Astrocyte of the hippocampus (primary cell): ENCODE measurements at regions not wholly inside any gene's neighbourhood (a gene's known extent, or its start where the extent isn't known, plus 50 kb on each side); places are given as distances from the start of the nearest gene placed in this dataset.
A peak's percentile ranks its signal among the peaks of the same experiment; 100 is the strongest.
"Not testable (repeated sequence)": the region's sequence is repeated elsewhere in the genome, so short reads cannot be mapped to it uniquely, and the experiment has no call there.

ENCODE experiments used
- DNase-seq: peaks from one replicate; pipeline ENCODE4 v3.0.0; 2011; ENCODE audit warnings: low read depth, low spot score

DNA sequence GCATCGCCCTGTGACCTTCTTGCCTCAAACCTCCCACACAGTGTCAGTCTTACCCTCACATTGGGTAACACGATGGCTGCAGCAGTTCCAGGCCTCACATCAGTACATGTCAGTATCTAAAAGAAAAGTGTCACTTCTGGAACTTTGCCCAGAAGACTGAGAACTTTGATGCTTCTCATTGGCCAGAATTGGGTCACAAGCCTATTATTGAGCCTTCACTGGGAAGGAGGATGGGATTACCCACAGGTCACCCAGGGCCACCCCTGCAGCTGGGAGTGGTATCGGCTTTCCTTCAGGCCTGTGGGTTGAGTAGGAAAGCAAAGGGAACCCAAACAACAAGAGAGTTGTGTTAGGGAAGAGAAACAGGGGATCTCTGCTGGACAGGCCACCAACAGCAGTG is 111.5 kb downstream of the NPY start:
- no peak for DNase-seq

GRCh38 chr7:24396387-24396786 is 112.4 kb downstream of the NPY start:
- DNase-seq: not testable (repeated sequence)

DNA sequence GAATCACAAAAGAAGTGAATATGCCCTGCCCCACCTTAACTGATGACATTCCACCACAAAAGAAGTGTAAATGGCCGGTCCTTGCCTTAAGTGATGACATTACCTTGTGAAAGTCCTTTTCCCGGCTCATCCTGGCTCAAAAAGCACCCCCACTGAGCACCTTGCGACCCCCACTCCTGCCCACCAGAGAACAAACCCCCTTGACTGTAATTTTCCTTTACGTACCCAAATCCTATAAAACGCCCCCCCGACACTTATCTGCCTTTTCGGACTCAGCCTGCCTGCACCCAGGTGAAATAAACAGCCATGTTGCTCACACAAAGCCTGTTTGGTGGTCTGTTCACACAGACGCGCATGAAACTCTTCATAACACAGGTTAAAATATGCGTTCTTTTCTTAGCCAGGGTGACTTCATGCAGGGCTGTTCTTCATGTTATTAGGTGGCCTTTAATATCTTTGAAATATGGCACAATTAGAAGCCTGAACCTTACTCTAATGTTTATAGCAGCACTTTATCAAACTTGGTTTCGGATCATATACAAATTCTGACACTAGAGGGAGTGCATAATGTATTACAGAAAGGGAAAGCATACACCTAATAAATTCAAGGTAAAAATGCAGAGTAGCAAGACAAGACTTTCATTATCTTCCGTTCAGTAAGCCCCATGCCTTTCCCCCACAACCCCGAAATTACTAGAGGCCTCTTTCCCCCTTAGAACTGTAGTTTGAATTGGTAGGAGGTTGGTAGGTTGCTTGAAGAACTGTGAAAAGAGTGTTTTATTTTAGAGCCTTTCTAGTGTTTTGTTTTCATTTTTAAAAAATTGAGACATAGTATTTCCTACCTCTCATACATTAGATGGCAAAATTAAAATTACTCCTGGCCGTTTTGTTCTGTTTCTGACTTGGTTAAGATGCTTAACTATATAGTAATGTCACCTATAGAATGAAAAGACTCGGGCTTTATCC is 117.9 kb downstream of the NPY start:
- DNase-seq: peak; percentile 46

DNA sequence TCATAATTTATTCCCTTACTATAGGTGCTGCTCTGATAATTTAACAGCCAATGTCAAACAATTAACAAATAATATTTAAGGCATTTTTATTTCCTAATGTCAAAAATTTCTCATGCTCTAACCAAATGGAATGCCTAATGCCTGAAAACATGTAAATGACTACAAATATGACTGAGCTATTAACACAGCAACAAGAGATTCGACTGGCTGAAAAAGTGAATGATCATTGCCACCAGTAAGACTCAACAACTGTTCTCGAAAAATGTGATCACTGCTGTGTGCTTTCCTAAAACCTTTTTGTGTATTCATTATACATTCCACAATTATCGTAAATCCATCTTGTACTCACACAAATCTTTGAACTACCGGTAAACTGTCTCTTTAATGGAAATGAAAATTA is 118.7 kb downstream of the NPY start:
- no peak for DNase-seq

DNA sequence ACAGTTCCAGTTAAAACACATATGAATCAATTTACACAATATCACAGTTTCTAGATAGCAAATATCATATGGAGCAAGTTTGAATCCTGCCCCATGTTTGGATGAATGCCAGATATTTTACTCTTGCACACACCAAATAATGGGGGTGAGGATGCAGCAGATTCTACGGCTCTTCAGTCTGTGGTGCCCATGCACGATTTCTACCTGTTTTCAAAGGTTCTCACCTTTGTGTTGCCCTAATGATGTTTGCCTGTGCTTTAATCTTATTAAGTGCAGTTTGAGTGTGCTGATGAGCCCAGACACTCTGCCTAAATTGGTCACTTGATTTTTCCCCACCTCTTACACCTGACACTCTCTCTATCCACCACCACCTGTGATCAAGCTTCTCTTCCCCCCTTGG is 119.6 kb downstream of the NPY start:
- no peak for DNase-seq

DNA sequence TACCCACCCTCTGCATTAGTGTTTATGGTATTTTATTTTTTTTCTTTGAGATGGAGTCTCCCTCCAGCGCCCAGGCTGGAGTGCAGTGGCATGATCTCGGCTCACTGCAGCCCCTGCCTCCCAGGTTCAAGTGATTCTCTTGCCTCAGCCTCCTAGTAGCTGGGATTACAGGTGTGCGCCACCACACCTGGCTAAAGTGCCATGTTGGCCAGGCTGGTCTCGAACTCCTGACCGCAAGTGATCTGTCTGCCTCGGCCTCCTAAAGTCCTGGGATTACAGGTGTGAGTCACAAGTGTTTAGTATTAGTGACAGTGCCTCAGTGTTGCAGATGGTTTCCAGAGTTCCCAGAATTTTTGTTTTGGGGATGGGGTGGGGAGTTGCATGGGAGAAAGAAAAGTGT is 120.3 kb downstream of the NPY start:
- DNase-seq: no peak

DNA sequence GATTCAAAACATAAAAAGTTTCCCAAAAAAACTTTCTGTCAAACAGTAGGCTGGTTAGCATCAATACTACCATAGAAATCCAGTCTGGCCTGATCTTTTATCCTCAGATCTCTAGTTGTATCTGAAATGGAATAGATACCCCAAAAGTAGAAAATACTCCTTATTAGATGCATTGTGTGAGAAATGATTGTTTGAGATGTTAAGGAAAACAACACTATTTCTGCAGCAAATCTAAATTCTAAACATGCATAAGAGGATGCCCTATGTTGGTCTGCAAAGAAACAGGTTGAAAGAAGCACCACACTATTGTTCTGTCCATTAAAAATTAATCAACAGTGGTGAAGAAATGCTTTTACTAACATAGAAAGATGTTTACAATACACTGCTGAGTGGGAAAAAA is 121.0 kb downstream of the NPY start:
- DNase-seq: no peak

GRCh38 chr7:24406053-24406788 is 122.2 kb downstream of the NPY start:
- no peak for DNase-seq

- no peak for DNase-seq
These were observed 122.9 kb downstream of the NPY start for GRCh38 chr7:24406789-24407299.

GRCh38 chr7:24407965-24408364 is 124.0 kb downstream of the NPY start:
- no peak for DNase-seq

DNA sequence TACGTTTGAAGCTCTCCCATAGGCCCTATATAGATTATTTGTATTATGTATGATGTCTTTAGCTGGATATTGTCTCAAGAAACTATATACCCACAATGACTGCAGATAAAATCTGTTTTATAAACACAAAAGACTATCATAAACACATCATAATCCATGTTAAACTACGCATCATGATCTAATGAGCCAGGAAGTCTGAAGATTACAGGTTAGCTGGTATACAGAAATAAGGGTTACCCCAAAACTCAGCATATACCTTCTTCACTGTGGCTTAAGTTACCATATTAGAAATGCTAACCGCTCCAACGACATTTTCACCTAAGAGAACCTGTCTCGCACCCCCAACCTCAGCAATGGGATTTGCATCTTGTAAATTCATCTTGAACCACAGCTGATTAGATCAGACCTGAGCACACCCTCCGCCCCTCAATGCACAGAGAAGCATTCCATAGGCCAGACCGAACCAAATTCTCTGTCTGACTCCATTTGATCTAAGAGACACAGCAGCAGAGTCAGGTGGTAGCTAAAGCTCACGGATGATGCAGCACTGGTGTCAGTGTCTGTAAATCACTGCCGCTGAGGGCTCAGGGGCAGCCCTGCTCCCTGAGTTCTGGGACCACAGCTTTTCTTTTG is 124.9 kb downstream of the NPY start:
- DNase-seq: no peak

DNA sequence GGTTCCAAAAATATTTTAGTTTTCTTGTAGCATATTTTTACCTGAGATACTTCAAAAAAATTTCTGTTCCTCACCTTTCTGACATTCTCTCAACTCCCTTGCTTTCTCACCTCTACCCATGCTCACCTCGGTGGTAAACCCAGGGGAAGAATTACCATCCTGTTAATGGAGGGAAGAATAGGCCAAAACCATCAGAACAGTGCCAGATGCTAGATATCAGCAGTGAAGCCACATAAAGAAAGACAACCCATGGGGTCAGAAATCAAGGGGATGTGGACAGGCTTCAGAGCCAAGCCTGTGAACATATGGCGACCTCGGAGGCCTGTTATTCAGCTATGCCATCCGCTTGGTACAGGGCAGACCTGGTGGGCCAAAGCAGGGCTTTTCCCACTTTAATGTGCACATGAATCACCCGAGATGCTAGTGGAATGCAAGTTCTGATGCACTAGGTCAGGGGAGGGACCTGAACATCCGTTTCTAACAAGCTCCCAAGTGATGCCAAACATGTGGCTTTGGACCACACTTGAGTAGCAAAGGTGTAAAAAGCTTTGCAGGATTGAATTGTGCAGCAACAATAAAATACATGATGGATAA is 125.5 kb downstream of the NPY start:
- no peak for DNase-seq

GRCh38 chr7:24411226-24411625 is 127.2 kb downstream of the NPY start:
- DNase-seq: peak; percentile 3

DNA sequence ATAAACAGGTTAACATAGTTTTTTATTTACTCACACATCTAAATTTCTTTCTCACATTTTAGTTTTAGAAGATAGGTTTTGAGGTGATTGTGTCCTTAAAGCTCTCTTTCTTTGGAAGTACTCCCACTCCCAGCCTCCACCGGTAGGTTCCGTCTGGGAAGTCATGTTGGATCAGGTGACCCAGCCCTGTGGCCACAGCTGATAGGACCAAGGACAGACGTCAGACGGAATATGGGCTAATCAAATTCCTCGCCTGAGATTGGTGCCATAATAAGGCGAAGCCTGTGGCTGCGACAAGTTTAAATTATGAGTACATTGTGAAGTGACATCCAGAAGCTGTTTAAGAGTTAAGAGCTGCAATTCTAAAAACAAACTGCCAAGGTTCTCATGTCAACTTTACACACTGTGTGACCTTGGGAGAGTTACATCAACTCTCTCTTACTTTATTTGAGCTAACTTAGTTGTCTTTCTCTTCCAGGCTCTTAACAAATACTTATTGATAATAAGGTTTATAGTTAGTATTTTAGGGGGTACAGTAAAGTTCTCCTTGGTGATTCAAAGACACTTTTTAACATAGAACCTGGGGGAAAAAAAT is 133.6 kb downstream of the NPY start:
- no peak for DNase-seq

DNA sequence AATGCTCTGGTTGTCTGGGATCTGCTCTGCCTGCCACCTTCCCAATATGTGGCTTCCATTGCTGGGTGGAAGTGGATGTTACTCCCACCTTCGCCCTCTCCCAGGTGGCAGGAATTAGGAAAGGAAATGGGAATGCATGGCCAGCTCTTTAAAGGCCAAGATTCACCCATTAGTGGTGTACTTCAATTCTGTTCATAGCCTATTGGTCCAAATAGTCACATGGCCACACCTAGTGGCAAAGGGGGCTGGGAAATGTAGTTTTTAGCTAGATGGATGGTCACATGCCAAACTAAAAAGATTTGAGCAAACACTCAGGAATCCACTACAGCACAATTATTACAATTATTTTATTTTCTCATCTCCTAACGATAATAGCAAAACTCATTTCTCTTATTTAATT is 135.1 kb downstream of the NPY start:
- no peak for DNase-seq

- no peak for DNase-seq
These were observed 135.5 kb downstream of the NPY start for GRCh38 chr7:24419511-24419910.

GRCh38 chr7:24422441-24423010 is 138.5 kb downstream of the NPY start:
- no peak for DNase-seq

DNA sequence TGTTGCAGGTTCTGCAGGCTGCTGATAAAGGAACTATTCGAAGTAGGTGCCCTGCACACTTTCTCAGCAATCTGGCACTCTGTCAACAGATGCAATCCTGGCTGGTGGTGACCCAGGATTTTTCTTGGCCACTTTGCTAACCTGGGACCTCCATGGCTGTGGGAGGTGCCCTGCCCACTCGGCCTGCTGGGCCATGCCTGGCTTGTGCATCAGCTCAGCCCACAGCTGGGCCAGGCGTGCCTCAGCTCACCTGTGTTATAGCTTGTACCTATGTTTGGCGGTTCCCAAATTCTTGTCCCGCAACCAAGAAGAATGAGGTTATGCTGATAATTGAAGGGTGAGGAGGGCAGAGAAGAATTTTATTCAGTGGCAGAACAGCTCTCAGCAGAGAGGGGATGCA is 141.7 kb downstream of the NPY start:
- no peak for DNase-seq

DNA sequence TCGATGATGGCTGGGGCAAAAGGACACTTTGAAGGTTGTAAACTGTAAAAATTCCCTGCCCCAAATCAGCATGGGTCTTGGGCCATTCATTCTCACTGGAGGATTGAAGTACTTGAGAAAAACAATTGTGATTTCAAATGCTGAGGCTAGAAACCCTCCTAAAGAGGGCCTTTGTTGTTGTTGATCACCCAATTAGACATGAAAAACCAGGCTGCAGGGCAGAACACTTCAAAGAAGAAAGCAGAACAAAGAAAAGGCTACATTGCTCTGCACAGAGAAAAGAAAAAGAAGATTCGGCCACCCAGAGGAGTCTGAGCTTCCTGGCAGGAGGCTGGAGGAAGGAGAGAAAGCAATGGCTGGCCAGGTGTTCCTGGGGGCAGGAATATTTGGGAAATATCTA is 143.1 kb downstream of the NPY start:
- DNase-seq: no peak

- no peak for DNase-seq
These were observed 144.6 kb upstream of the PALS2 start for GRCh38 chr7:24428676-24429075.

DNA sequence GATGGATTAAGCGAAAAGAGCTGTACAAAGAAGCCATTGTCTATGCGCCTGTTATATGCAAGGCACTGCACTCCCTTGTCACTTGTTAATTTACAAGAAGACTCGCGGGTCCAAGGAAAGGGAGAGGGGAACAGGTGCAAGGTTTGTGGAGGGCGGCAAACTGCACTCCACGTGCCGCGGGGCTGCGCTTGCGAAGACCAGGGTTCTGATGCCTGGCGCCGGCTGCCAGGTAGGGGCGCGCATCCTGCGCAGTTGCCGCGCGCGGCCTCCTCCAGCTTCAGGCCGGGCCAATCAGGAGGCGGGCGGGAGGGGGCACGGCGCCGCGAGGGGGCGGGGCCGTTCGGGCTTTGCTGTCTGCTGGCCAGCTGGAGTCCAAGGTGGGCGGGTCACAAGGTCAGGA is 140.6 kb upstream of the PALS2 start:
- DNase-seq: no peak
